Mucosa of descending colon (tissue), 3 donors: ENCODE measurements at regions not wholly inside any gene's neighbourhood (a gene's known extent, or its start where the extent isn't known, plus 50 kb on each side); places are given as distances from the start of the nearest gene placed in this dataset.
A peak's percentile ranks its signal among the peaks of the same experiment; 100 is the strongest.

Experiments
- ATAC-seq: fragments of 200-7000 bp; cut with Tn5 transposase; one replicate; pipeline ENCODE4 v1.9.1; 2020; ENCODE audit warnings: mild to moderate bottlenecking, moderate library complexity
- DNase-seq, 3 donors: peaks; one replicate each; pipeline ENCODE4 v3.0.0-alpha.2; 2020
- H3K36me3 ChIP-seq: fragments of 200-600 bp; one replicate; pipeline ENCODE4 v1.8.0; 2021; ENCODE audit warnings: low read depth, mild to moderate bottlenecking
- H3K4me1 ChIP-seq: fragments of 200-600 bp; one replicate; pipeline ENCODE4 v1.8.0; 2021; ENCODE audit warnings: low read depth, mild to moderate bottlenecking
- H3K4me3 ChIP-seq: fragments of 200-600 bp; one replicate; pipeline ENCODE4 v1.8.0; 2021; ENCODE audit warnings: mild to moderate bottlenecking
- H3K9me3 ChIP-seq: fragments of 200-600 bp; one replicate; pipeline ENCODE4 v1.8.0; 2021; ENCODE audit warnings: mild to moderate bottlenecking
- intact Hi-C, 2 donors: fragments of 100-400 bp; cut with DNase I in 1 of 2; cut with micrococcal nuclease in 1 of 2; formaldehyde crosslinking; loops; one replicate each; pipeline versions ENCODE4 v1.11.0 to v1.11.1; 2022; cut with DNase I, micrococcal nuclease
- TF ChIP-seq, protein P1 (sequence below): fragments of 200-600 bp; IDR thresholded peaks from one replicate; pipeline ENCODE4 v1.8.0; 2022; ENCODE audit warnings: antibody characterized with exemption, mild to moderate bottlenecking
- donor health status: DM: no; HTN: no; CAD: no; lungs with moderate emphysema.
- donor health status: DM: no; HTN: no; CAD: no.
- donor health status: DM: no; HTN: yes; CAD: no.

DNA sequence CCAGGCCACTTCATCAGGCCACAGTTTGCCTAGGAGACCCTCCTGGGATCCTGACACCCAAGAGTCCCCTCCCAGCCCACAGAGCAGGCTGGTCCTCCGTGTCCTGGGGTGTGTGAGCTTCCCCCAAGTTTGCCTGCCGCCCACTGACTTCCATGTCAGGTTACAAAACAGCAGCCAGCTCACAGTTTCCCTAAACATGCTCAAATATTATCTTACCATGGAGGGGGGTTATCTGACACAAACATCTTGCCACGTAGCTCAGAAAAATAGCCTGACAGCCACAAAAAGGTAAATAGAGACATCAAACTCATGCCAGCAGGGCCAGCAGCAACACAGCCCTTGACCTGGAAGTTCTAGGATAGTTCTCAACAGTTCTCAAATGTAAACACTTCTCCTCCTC lies 346.5 kb downstream of the TNS1 start:
- intact Hi-C loops = no loop called here
- TF ChIP-seq, protein P1, sequence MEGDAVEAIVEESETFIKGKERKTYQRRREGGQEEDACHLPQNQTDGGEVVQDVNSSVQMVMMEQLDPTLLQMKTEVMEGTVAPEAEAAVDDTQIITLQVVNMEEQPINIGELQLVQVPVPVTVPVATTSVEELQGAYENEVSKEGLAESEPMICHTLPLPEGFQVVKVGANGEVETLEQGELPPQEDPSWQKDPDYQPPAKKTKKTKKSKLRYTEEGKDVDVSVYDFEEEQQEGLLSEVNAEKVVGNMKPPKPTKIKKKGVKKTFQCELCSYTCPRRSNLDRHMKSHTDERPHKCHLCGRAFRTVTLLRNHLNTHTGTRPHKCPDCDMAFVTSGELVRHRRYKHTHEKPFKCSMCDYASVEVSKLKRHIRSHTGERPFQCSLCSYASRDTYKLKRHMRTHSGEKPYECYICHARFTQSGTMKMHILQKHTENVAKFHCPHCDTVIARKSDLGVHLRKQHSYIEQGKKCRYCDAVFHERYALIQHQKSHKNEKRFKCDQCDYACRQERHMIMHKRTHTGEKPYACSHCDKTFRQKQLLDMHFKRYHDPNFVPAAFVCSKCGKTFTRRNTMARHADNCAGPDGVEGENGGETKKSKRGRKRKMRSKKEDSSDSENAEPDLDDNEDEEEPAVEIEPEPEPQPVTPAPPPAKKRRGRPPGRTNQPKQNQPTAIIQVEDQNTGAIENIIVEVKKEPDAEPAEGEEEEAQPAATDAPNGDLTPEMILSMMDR = no peak
- no peak for ATAC-seq

DNA sequence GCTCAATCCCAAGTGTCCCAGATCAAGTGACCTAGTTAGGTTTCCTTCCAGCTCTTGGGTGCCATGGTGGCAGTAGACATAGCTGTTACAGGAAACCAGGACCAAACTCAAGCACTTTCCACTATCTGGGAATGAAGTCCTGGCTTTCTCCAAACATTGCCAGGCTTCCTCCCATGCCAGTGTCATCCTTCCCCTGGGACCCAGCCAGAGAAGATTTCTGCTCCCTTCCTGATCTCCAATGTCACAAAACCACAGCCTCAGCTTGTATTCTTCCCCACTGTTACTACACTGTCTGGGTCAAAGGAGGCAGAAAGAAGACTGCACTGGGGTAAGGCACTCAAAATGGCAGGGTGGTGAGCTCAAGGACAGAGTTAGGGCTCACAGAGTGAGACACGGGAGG lies 347.1 kb downstream of the TNS1 start:
- Histone ChIP-seq H3K4me1 (no peaks in the 10 kb centered on the region), H3K4me3 (no peak overlapping the region), H3K9me3 (no peaks in the 10 kb centered on the region), H3K36me3 (no peaks in the 10 kb centered on the region)
- DNase-seq = no peak
- intact Hi-C loops = no loop called here
- ATAC-seq = no peak
- TF ChIP-seq, protein P1 = no peak

More for the DNA sequence above, 346.5 kb downstream of the TNS1 start:
- DNase-seq = no peak
- Histone ChIP-seq H3K36me3 (no peaks in the 10 kb centered on the region), H3K9me3 (no peaks in the 10 kb centered on the region), H3K4me3 (no peak overlapping the region), H3K4me1 (no peaks in the 10 kb centered on the region)

DNA sequence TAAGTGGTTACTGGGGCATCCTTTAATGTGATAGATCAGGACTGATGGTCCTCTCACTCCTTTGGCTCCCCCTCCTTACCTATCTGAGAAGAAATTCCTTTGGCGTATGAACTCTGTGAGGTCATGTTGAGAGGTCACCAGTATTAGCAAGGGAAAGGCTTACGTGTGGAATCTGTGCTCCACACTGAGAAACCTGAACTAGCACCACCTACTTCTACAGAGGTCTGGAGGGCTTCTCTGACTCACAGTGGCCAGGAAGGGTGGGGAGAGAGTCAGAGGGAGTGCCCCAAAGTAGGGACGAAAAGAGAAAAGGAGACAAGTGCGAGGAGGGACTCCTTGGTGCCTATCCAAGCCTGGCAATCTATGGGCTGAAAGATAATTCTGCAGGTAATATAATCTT lies 348.6 kb downstream of the TNS1 start:
- Histone ChIP-seq H3K4me3 (no peak overlapping the region), H3K36me3 (no peaks in the 10 kb centered on the region), H3K9me3 (no peaks in the 10 kb centered on the region), H3K4me1 (no peaks in the 10 kb centered on the region)
- intact Hi-C loops = no loop called here
- DNase-seq (no peak), ATAC-seq (no peak)
- TF ChIP-seq, protein P1 = no peak

DNA sequence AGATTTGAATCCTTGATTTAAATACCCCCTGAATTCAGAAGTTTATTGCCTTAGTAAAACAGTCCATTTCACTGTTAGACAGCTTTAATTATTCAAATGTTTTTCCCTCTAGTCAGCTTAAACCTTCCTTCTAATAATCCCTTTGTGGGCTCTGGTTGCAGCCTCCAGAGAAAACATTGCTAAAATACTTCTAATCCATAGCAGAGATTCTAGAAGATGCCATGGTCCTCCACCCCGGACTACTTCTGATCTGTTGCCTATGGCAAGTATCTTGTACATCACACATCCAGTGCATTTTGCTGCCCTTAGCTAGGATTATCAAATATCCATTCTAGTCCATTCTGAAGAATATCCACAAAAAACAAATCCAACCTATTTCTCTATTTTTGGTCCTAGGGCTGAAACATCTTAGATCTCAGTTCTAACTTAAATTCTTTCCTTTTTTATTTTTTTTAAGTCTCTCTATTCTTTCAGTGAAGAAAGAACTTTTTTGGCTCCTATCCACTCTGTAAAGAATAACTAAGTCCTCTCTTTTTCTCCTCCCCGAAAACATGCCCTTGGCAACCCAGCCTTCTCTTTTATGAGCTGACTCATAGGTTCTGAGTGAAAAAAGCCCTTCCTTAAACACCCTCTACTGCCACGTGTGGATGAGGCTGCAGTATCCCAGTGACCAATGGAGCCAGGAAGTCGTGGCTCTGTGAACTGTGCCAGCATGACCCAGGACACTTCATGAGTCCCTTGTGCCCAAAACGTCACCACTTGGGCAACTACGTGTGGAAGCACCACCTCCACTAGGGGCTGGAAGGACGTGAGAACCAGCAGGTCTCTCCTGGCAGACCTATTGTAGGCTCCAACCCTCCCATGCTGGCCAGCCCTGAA lies 349.8 kb downstream of the TNS1 start:
- Histone ChIP-seq H3K36me3 (no peaks in the 10 kb centered on the region), H3K9me3 (no peaks in the 10 kb centered on the region), H3K4me1 (no peaks in the 10 kb centered on the region), H3K4me3 (no peak overlapping the region)
- TF ChIP-seq, protein P1 = no peak
- intact Hi-C loops = no loop called here
- ATAC-seq = peak; percentile 67
- peak in 1 of 3 donors; percentile 27 for DNase-seq

- TF ChIP-seq, protein P1 = peak; percentile 51
- Histone ChIP-seq H3K4me3 (no peak overlapping the region), H3K9me3 (no peaks in the 10 kb centered on the region), H3K4me1 (no peaks in the 10 kb centered on the region), H3K36me3 (no peaks in the 10 kb centered on the region)
- intact Hi-C loops = no loop called here
- ATAC-seq (peak; percentile 64), DNase-seq (peak in 1 of 3 donors; percentile 37)
Measured at GRCh38 chr2:217650716-217651360, 352.0 kb downstream of the TNS1 start.
